ENCODE measurements at regions not wholly inside any gene's neighbourhood (a gene's known extent, or its start where the extent isn't known, plus 50 kb on each side); places are given as distances from the start of the nearest gene placed in this dataset.

- no peak for DNase-seq (ENCODE audit: low read depth)
- no peak overlapping the region for H3K4me3 ChIP-seq (ENCODE audit: low read depth, low read length)
- no peak for TF ChIP-seq CTCF (IDR thresholded peaks at IDR 0.05; ENCODE audit: control insufficient read depth, extremely low read depth, insufficient read depth)
Measured at GRCh38 chr14:84760489-84761126, 769.3 kb upstream of the FLRT2 start.

GRCh38 chr14:84767434-84767833, 762.5 kb upstream of the FLRT2 start:
- no peak for DNase-seq (ENCODE audit: low read depth)
- TF ChIP-seq CTCF (IDR thresholded peaks at IDR 0.05; ENCODE audit: control insufficient read depth, extremely low read depth, insufficient read depth): no peak

DNA sequence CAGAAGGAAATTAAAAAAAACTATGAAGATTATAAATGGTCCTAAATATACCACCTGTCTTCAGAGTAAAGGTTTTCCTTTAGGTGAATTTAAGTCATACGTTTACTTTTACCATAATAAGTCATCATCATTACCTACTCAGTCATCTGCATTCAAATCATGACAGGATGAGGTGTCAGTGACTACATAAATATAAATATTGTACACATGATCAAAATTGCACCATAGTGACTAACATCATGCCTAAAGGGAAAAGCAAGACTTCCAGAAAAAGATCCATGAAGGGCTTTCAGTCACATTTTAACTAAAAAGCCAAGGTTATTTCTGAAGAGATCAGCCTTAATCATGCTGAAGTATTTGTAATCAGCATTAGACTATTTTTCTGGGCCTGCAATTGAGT, 759.9 kb upstream of the FLRT2 start:
- no peak for TF ChIP-seq CTCF (IDR thresholded peaks at IDR 0.05; ENCODE audit: control insufficient read depth, extremely low read depth, insufficient read depth)
- H3K4me3 ChIP-seq (ENCODE audit: low read depth, low read length): no peak overlapping the region
- no peak for DNase-seq (ENCODE audit: low read depth)

More at GRCh38 chr14:84767434-84767833, 762.5 kb upstream of the FLRT2 start:
- no peak overlapping the region for H3K4me3 ChIP-seq (ENCODE audit: low read depth, low read length)

GRCh38 chr14:84777356-84777755, 752.6 kb upstream of the FLRT2 start:
- no peak overlapping the region for H3K4me3 ChIP-seq (ENCODE audit: low read depth, low read length)
- no peak for TF ChIP-seq CTCF (IDR thresholded peaks at IDR 0.05; ENCODE audit: control insufficient read depth, extremely low read depth, insufficient read depth)
- DNase-seq (ENCODE audit: low read depth): no peak

DNA sequence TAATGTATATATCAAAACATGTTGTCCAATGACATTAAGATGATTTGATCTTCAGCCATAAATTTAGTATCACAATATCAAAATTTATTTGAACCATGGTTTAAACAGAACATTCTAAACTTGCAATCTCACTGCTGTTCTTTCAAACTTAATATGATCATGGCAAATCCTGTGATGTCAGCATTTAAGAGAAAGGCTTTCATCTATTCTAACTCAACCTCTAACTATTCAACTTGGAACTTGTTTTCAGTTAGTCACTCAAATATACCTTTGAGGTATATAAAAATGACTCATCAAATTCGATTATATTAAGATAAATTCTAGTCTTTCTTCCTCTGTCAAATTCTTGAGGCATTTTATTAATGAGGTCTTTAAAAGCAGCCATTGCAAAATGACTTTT, 747.0 kb upstream of the FLRT2 start:
- DNase-seq (ENCODE audit: low read depth): no peak

GRCh38 chr14:84783511-84783910, 746.4 kb upstream of the FLRT2 start:
- no peak for DNase-seq (ENCODE audit: low read depth)
- no peak overlapping the region for H3K4me3 ChIP-seq (ENCODE audit: low read depth, low read length)
- no peak for TF ChIP-seq CTCF (IDR thresholded peaks at IDR 0.05; ENCODE audit: control insufficient read depth, extremely low read depth, insufficient read depth)

More for the DNA sequence above, 747.0 kb upstream of the FLRT2 start:
- no peak for TF ChIP-seq CTCF (IDR thresholded peaks at IDR 0.05; ENCODE audit: control insufficient read depth, extremely low read depth, insufficient read depth)
- H3K4me3 ChIP-seq (ENCODE audit: low read depth, low read length): no peak overlapping the region

DNA sequence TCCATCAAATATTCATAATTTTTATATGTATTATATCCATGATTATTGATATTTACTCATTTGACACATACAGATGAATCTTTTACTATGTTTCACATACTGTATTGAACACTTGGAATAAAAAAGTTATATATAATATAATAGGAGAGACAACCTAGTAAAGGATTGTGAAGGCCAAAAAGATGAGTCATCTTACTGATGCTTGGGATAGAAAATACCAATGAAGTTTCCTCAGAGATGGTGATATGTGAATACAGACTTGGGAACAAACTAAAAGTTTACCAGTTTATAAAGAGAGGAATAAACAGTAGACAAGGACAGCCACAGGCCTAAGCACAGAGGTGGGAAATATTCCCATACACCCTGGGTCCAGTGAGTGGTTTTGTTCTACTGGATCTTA, 743.9 kb upstream of the FLRT2 start:
- TF ChIP-seq CTCF (IDR thresholded peaks at IDR 0.05; ENCODE audit: control insufficient read depth, extremely low read depth, insufficient read depth): no peak
- DNase-seq (ENCODE audit: low read depth): no peak

More for the DNA sequence above, 743.9 kb upstream of the FLRT2 start:
- no peak overlapping the region for H3K4me3 ChIP-seq (ENCODE audit: low read depth, low read length)

All from LNCaP clone FGC (cell line).